HG03103 (cell line): ENCODE measurements at regions not wholly inside any gene's neighbourhood (a gene's known extent, or its start where the extent isn't known, plus 50 kb on each side); places are given as distances from the start of the nearest gene placed in this dataset.
"Not testable (repeated sequence)": the region's sequence is repeated elsewhere in the genome, so short reads cannot be mapped to it uniquely, and the experiment has no call there.

Experiments
- ATAC-seq: cut with Tn5 transposase; IDR thresholded peaks from one replicate; pipeline ENCODE4 v1.9.1; 2021; ENCODE audit warnings: low read depth; ENCODE audit not compliant: unreplicated experiment

GRCh38 chr6:11961923-11962322 is 50.2 kb upstream of the HIVEP1 start:
- ATAC-seq = no peak

- ATAC-seq = no peak
Observed at GRCh38 chr6:11960909-11961779, 51.0 kb upstream of the HIVEP1 start.

GRCh38 chr6:11956781-11957180 is 55.3 kb upstream of the HIVEP1 start:
- no peak for ATAC-seq

GRCh38 chr6:11953641-11954040 is 58.5 kb upstream of the HIVEP1 start:
- no peak for ATAC-seq

- ATAC-seq = no peak
Observed at GRCh38 chr6:11952316-11952715, 59.8 kb upstream of the HIVEP1 start.

GRCh38 chr6:11951868-11952267 is 60.2 kb upstream of the HIVEP1 start:
- ATAC-seq = no peak

GRCh38 chr6:11950109-11950508 is 62.0 kb upstream of the HIVEP1 start:
- no peak for ATAC-seq

GRCh38 chr6:11947575-11947974 is 64.5 kb upstream of the HIVEP1 start:
- no peak for ATAC-seq

GRCh38 chr6:11947063-11947462 is 65.0 kb upstream of the HIVEP1 start:
- ATAC-seq = no peak

GRCh38 chr6:11944111-11944510 is 68.0 kb upstream of the HIVEP1 start:
- ATAC-seq = no peak

GRCh38 chr6:11943060-11943459 is 69.1 kb upstream of the HIVEP1 start:
- no peak for ATAC-seq

- no peak for ATAC-seq
Observed at GRCh38 chr6:11942185-11942864, 69.8 kb upstream of the HIVEP1 start.

GRCh38 chr6:11940532-11941166 is 71.5 kb upstream of the HIVEP1 start:
- not testable (repeated sequence) for ATAC-seq

- no peak for ATAC-seq
Observed at GRCh38 chr6:11938285-11938890, 73.7 kb upstream of the HIVEP1 start.

GRCh38 chr6:11934638-11935037 is 77.5 kb upstream of the HIVEP1 start:
- no peak for ATAC-seq

- ATAC-seq = not testable (repeated sequence)
Observed at GRCh38 chr6:11932892-11933291, 79.2 kb upstream of the HIVEP1 start.

- ATAC-seq = no peak
Observed at GRCh38 chr6:11931296-11932035, 80.6 kb upstream of the HIVEP1 start.

- not testable (repeated sequence) for ATAC-seq
Observed at GRCh38 chr6:11930834-11931233, 81.3 kb upstream of the HIVEP1 start.

GRCh38 chr6:11930240-11930639 is 81.9 kb upstream of the HIVEP1 start:
- no peak for ATAC-seq

GRCh38 chr6:11929241-11929835 is 82.8 kb upstream of the HIVEP1 start:
- ATAC-seq = no peak
